ENCODE measurements at regions not wholly inside any gene's neighbourhood (a gene's known extent, or its start where the extent isn't known, plus 50 kb on each side); places are given as distances from the start of the nearest gene placed in this dataset.
"Not testable (repeated sequence)": the region's sequence is repeated elsewhere in the genome, so short reads cannot be mapped to it uniquely, and the experiment has no call there.

DNA sequence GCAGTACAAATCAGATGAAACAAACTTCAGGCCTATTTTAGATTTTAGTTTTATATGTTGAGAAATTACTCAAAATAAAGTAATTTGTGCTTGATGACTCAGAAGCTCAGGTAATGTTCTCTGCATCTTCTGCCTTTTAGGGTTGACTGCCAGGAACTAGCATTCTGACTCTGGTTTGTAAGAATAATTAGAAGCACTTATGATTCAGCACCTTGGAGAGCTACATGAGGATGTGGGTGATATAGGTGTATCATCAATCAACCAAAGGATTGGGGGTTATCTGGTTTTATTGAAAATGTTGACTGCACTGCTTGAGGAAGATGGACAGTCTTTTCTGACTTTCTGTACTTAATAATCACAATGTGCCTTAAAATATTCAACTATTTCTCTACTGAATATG, 118.7 kb upstream of the SGCD start:
- FAIRE-seq (no peak), DNase-seq (ENCODE audit: insufficient read length, low spot score) (no peak)

DNA sequence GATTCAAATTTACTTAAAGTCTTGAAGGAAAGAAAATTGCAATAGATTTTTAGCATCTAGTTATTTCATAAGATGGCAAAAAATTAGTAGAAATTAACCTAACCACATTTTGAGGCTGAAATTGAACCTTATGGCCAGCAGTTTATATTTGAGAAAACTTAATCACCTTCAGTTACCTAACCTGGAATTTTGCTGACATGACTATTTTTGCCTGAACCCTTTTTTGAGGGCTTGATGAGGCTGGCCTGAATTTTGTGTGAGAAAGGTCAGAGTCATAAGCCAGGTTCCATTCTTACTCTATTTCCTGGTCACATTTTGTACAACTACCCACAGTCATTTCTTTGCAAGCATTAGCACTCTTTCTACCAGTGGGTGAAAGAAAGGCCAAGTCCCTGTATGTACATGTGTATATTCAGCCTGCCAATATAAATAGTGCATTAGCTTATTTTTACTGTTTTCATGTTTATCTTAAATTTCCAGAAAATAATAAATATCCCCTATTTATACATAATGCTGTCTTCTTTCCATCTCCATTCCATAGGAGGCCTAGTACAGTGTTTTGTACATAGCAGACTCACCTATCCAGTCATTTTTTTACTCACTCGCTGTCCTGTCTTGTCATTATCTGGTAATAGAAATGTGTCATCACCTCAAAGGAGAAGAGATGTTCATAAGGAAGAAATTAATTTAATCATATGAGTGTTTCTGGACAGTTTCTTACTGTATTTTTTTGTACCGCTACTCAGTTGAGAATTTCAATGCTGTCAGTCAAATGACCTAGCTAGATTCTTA, 108.4 kb upstream of the SGCD start:
- FAIRE-seq = no peak

DNA sequence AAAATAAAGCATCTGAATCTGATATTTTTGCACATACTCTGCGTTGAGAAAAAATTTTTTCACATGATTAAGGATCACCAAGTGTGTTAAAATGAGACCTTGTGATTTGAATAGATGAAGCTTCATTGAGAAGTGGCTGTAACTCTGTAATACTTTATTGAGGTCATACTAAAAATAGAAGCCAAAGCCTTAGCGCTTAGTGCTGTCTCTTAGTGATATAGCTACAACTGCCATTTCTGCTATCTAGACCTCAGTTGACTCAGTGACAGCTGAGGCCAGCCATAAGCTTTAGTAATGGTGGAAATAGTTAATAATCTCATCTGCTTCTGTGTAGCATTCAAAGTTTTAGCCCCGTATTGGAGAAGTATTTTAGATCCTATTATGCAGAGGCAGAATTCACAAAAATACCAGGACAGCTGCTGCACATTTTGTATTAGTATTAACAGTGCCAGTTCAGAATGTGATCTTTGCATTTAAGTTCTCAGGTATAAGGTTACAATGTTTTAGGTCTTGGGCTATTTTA, 107.4 kb upstream of the SGCD start:
- no peak for FAIRE-seq

More for the DNA sequence above, 108.4 kb upstream of the SGCD start:
- DNase-seq (ENCODE audit: insufficient read length, low spot score) = no peak

DNA sequence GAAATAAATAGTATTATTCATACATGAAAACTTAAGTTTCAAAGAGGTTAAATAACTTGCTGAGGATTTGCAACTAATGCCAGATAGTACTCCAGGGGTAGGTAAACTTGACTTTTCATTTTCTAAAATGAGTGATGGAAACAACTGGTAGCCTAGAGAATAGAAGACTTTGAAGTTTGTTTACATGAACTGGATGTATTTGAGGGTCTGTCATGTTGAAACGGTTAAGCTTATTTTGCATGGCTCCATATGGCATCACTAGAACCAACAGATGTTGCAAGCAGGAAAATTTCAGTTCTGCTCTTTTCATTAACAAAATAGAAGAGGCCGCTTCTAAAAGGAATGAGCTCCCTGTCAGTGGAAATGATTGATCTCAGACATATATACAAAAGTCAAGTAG, 105.1 kb upstream of the SGCD start:
- FAIRE-seq (no peak), DNase-seq (ENCODE audit: insufficient read length, low spot score) (no peak)

More for the DNA sequence above, 107.4 kb upstream of the SGCD start:
- no peak for DNase-seq (ENCODE audit: insufficient read length, low spot score)

DNA sequence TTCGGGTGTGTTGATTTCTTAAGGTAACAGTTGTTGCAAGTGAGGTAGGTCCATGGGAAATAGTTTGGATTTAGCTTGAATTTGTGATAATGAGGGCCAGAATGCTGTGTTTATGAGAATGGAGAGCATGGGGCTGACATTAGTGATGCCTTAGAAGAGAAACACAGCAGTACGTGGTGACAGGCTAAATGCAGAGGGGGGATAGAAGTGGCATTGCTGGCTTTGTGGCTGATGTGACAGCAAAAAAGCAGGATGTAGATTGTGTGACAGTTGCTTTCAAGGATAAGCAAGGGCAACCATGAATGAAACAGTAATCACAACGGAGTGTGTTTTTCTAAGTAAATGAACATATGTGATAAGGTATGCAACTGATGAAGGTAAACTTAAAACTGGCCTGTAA, 103.4 kb upstream of the SGCD start:
- no peak for FAIRE-seq
- no peak for DNase-seq (ENCODE audit: insufficient read length, low spot score)

DNA sequence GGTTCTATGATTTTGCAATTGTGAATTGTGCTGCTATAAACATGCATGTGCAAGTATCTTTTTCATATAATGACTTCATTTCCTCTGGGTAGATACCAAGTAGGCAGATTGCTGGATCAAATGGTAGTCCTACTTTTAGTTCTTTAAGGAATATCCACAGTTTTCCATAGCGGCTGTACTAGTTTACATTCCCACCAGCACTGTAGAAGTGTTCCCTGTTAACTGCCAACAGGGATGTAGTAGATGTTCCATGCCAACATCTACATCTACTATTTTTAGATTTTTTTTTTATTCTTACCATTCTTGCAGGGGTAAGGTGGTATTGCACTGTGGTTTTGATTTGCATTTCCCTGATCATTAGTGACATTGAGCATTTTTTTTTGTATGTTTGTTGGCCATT, 100.5 kb upstream of the SGCD start:
- not testable (repeated sequence) for FAIRE-seq; DNase-seq (ENCODE audit: insufficient read length, low spot score)

DNA sequence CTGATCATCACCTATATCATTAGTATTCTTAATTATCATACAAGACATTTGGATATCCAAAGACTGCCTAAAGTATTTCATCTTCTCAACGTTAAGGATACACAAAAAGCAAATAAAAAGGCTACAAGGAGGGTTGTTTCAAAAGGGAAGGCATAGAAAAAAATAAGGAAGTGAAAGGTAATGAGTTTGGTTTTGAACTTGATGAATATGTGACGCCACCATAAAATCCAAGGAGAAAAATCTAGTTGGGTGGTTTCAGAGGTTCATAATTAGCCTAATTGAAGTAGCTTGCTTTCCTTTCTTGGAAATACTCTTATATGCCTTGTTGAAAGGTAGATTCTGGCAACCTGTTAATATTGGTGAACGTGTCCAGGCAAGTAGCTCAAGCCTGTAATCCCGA, 96.1 kb upstream of the SGCD start:
- no peak for FAIRE-seq
- no peak for DNase-seq (ENCODE audit: insufficient read length, low spot score)

DNA sequence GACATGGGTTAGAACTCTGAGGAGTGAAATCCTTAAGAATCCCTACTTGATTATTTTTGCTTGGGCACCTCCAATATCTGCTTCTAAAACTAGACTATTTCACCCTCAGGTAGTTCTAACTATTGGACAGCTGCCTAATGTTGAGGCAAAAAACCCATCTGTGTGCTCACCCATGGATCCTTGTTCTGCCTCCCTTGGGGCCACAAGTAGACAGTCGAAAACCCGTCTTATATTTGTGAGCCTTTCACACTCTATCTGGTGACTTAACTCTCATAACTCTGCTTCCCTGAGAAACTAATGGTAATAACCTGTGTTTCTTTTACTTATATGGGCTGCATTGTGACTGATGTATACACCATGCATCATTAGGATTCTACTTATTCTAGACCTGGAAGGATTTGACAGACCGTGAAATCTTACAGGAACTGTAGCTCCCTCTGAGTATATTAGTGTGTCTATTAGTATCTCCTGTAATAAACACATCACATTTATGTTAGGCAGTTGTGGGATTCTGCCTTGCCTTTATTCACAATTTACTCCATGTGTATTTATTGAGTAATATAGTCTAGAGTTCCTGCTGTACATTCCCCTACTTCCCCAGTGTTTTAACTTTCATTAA, 94.6 kb upstream of the SGCD start:
- DNase-seq (ENCODE audit: insufficient read length, low spot score) = no peak
- FAIRE-seq = no peak

DNA sequence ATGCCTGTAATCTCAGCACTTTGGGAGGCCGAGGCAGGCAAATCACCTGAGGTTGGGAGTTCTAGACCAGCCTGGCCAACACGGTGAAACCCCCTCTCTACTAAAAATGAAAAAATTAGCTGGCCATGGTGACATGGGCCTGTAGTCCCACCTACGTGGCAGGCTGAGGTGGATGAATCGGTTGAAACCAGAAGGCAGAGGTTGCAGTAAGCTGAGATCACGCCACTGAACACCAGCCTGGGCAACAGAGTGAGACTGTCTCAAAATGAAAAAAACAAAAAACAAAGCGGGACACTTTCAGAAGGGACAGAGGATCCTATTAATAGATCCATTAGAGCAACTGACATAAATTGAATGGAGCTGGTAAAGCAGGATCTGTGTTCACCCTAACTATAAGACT, 89.6 kb upstream of the SGCD start:
- no peak for FAIRE-seq

DNA sequence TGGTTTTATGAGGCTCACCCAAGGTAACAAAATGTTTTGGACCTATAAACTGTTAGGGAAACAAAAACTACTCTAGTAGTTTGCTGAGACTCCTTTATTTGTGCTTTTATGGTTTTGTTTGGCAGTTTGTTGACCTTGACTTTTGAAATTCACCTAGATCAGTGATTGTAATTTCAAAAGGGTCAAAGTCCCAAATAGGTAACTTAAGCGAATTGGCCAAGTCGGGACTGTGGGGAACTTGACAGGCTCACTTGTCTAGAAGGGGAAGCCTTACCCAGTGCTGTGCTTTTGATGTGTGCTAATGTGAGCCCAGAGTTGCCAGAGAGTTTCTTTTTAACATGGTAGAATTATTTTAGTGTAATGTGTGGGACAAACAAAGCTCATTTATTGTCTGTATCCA, 87.2 kb upstream of the SGCD start:
- FAIRE-seq = no peak

More for the DNA sequence above, 89.6 kb upstream of the SGCD start:
- DNase-seq (ENCODE audit: insufficient read length, low spot score) = no peak

DNA sequence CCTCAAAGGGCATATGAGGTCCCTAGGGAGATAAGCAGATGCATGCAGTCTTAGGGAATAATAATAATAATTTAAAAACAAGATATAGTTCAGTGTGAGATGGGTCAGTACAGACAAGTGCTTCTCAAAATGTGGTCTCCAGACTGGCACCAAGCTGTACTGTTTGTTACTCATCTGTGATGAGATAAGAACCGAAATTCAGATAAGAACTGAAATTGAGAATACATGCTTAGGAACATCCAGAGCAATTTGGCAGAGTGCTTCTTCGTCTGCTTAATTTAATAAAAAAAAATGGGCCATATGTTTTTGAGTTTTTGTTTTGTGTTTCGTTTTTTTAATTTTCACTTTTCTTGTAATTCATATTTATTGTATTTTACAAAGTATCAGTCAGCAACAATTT, 86.5 kb upstream of the SGCD start:
- DNase-seq (ENCODE audit: insufficient read length, low spot score) = no peak
- no peak for FAIRE-seq

More for the DNA sequence above, 87.2 kb upstream of the SGCD start:
- DNase-seq (ENCODE audit: insufficient read length, low spot score) = no peak

DNA sequence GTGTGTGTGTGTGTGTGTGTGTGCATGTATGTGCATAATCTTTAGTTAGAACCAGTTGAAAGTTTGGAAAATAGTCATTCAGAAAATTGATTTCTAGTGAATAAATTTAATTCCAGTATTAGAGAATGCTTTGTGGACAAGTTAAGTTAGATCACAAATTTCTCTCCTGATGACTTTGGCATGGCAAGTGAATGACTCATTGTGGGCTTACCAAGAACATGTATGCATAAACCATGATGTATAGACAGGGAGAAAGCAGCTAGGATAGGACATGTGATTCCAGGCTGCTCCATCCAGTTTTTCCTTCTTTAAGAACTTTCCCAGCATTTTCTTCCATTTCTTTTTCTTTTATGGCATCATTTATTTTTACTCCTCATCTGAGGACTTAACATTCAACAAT, 85.7 kb upstream of the SGCD start:
- no peak for DNase-seq (ENCODE audit: insufficient read length, low spot score)
- FAIRE-seq = no peak

DNA sequence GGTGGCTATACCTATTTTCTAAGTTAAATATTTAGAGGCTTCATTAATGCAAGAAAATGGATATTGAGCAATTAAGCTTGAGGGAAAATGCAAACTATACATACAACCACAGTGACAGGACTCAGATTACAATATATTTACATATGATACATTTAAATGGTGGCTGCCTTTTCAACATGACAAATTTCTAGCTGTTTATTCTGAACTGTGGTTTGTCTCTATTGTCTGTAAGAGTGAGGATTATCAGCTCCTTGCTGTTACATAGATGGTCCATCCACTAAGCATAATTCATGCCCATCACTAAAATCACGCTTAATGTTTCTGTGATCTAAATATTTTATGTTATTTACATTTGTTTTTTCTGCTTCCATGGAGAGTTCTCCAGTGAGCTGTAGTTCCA, 81.1 kb upstream of the SGCD start:
- no peak for FAIRE-seq

DNA sequence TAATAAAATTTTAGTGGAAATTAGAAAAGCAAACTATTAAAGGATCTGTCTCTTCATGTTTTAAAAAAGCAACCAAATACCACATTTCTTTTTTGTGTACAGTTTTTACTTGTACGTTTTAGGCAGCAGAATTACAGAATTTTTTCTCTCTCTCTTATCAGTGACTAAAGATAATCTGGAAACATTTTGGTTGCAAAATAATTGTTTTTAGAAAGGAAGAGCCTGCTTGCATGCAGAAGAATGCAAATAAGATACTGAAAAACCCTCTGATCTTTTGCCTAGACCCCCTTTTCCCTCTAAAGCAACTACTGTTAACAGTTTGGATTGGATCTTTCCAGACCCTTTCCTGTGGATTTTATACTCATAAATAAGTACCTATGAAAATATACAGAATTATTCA, 75.9 kb upstream of the SGCD start:
- no peak for DNase-seq (ENCODE audit: insufficient read length, low spot score)
- FAIRE-seq = no peak

More for the DNA sequence above, 81.1 kb upstream of the SGCD start:
- DNase-seq (ENCODE audit: insufficient read length, low spot score) = no peak

DNA sequence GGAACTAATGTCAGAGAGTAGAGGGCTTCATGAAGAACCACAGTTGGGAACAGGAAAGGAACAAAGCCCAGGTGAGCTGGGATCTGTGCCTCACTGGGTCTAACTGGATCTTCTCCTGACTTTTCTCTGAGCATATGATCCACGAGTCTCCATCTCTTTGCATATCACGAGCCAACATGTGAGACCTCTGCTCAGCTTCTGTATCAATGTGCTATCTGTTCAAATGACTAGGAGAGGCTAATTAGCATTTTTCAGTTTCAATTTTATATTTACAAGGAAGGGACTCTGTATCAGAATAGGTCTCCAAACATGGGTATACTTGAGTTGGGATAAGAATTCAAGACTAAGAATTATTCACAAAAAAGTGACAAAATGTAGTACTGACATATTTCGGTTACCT, 73.8 kb upstream of the SGCD start:
- DNase-seq (ENCODE audit: insufficient read length, low spot score) = no peak
- FAIRE-seq = no peak

DNA sequence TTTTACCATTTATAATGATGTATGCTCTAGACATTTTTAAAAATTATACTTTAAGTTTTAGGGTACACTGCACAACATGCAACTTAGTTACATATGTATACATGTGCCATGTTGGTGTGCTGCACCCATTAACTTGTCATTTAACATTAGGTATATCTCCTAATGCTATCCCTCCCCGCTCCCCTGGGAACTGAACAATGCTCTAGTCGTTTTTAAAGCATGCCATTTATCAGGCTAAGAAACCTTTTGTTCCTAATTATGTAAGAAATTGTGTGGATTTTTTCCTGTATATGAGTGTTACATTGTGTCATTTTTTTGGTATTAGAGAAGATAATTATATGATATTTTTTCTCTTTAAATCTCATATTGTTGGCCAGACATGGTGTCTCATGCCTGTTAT, 72.8 kb upstream of the SGCD start:
- DNase-seq (ENCODE audit: insufficient read length, low spot score) = no peak
- FAIRE-seq = no peak

DNA sequence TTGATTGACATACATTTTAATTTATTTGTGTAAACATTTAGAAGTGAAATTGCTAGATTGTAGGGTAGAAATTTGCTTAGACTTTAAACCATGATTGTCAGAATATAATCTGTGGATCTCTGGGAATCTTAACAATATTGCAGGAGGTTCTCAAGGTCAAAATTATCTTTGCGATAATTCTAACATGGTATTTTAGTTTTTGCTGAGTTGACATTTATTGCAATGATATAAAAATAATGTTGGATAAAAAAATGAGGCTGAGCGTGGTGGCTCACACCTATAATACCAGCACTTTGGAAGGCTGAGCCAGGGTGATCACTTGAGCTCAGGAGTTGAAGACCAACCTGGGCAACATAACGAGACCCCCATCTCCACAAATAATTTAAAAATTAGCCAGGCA, 70.3 kb upstream of the SGCD start:
- no peak for DNase-seq (ENCODE audit: insufficient read length, low spot score)
- no peak for FAIRE-seq

DNA sequence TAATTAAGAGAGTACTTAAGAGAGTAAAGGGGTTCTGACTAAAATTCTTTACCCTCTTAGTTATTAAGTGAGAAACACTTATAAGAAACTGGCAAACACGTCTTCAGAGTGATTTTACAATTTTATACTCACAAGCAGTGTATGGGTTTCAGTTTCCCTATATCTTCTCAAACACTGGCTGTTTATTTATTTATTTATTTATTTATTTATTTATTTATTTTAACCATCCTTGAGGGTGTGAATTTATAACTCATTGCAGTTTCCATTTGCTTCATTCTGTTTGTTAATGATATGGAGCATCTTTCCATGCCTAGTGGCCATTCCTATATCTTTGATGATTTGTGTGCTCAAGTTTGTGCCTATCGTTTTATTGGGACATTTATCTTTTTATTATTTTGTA, 68.0 kb upstream of the SGCD start:
- DNase-seq (ENCODE audit: insufficient read length, low spot score) (no peak), FAIRE-seq (no peak)

DNA sequence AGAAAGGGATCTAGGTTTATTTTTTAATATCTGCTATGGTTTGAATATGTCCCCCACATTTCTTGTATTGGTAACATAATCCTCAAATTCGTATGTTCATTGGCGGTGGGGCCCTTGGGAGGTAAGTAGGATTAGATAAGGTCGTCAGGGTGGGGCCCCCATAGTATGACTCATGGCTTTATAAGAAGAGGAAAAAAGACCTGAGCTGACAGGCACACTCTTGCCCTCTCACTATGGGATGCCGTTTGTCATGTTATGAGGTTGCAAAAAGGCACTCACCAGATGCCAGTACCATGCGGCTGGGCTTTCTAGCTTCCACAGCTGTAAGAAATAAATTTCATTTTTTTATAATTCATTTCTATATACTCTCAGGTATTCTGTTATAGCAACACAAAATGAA, 67.3 kb upstream of the SGCD start:
- FAIRE-seq = no peak

DNA sequence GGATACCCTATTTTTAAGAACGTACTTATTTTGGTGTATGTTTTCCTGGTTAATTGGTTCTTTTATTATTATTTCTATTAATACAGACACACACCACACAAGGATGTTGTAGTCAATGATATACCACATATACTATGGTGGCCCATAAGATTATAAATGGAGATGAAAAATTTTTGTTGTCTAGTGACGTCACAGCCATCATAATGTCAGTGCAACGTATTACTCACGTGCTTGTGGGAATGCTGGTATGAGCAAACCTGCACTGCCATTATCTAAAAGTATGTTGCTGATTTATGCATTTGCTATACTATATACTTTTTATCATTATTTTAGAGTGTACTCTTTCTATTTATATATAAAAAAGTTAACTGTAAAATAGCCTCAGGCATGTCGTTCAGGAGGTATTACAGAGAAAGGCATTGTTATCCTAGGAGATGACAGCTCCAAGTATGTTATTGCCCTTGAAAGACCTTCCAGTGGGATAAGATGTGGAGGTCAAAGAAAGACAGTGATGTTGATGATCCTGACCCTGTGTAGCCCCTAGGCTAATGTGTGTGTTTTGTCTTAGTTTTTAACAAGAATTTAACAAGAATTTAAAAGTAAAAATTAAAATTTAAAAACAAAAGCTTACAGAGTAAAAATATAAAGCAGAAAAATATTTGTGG, 65.6 kb upstream of the SGCD start:
- no peak for DNase-seq (ENCODE audit: insufficient read length, low spot score)
- FAIRE-seq = no peak

More for the DNA sequence above, 67.3 kb upstream of the SGCD start:
- no peak for DNase-seq (ENCODE audit: insufficient read length, low spot score)

DNA sequence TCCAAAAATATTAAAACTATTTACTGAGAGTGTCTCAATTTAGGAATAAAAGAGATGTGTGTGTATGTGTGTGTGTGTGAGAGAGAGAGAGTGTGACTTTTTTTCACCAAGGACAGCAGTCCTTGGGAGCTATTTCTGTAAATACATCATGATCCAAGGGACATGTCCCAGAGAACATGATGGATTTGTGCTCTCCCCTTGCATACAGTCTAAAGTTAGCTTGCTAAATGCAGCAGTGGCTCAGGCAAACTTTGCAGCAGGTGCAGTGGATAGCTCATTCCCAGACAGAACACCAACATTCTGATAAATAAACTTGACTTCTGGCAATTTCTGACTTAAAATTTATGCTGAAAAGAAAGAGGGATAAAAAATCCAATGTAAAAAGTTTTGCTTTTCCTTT, 55.4 kb upstream of the SGCD start:
- no peak for FAIRE-seq

DNA sequence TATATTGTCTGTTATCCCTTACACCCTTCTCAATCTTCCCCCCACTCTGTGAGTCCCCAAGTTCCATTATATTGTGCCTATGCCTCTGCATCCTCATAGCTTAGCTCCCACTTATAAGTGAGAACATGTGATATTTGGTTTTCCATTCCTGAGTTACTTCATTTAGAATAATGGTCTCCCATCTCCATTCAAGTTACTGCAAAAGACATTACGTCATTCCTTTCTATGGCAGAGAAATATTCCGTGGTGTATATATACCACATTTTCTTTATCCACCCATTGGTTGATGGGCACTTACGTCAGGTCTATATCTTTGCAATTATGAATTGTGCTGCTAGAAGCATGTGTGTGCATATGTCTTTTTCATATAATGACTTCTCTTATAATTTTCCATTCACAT, 54.8 kb upstream of the SGCD start:
- DNase-seq (ENCODE audit: insufficient read length, low spot score) (no peak), FAIRE-seq (no peak)

More for the DNA sequence above, 55.4 kb upstream of the SGCD start:
- DNase-seq (ENCODE audit: insufficient read length, low spot score) = no peak

Measured in HTR-8/SVneo (cell line).